ENCODE measurements at regions not wholly inside any gene's neighbourhood (a gene's known extent, or its start where the extent isn't known, plus 50 kb on each side); places are given as distances from the start of the nearest gene placed in this dataset.

GRCh38 chr2:204268971-204269370, 276.3 kb upstream of the PARD3B start:
- H3K14ac ChIP-seq (ENCODE audit: low read length in 2 of 2), result no peak overlapping the region
- 67% methylated on average over 2 of the region's 3 CpGs for WGBS

DNA sequence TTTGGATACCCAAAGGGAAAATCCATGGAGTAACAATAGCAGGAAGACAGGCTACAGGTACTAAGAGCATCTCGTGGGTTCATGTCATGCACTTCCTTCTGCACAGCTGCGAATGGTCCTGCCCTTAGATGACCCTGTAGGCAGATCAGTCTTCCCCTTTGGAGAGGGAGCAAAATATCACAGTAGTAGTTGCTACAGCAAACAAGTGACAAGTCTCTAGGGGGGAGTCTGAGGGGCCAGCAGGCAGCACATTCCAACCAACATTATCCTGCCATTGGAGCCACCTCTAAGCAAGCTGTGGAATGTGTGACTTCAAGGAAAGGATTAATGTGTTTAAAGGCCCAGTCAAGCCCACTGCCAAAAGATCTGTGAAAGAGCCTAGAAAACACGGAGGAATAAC, 273.2 kb upstream of the PARD3B start:
- Histone ChIP-seq H3K23ac (ENCODE audit: low read length in 2 of 2) (no peak overlapping the region), H2AFZ (ENCODE audit: low read depth, low read length) (no peak overlapping the region), H2BK12ac (ENCODE audit: low read length in 2 of 2) (no peak overlapping the region), H3K9ac (ENCODE audit: low read length) (no peak overlapping the region), H3K4me3 (ENCODE audit: insufficient read depth in 1 of 2, low read depth in 1 of 2, low read length in 2 of 2) (no peak overlapping the region), H2BK5ac (ENCODE audit: low read depth, low read length, poor library complexity, severe bottlenecking) (no peak overlapping the region), H2AK5ac (ENCODE audit: low read length, severe bottlenecking) (no peak overlapping the region), H3K36me3 (ENCODE audit: control insufficient read depth in 1 of 2, insufficient read depth in 2 of 2, low read depth in 1 of 2, low read length in 2 of 2) (no peaks in the 10 kb centered on the region), H3K18ac (ENCODE audit: low read depth in 1 of 2, low read length in 2 of 2) (no peak overlapping the region), H3K4me2 (ENCODE audit: low read length, poor library complexity, severe bottlenecking) (no peak overlapping the region), H3K9me3 (ENCODE audit: control insufficient read depth, low read length) (no peaks in the 10 kb centered on the region), H3K27ac (ENCODE audit: low read length, poor library complexity, severe bottlenecking) (no peak overlapping the region), H3K4ac (ENCODE audit: low read depth in 1 of 2, low read length in 2 of 2) (no peak overlapping the region), H2BK120ac (ENCODE audit: low read depth, low read length) (no peak overlapping the region), H3K14ac (ENCODE audit: low read length in 2 of 2) (no peak overlapping the region), H3K79me1 (replicated peaks; ENCODE audit: low read length, poor library complexity, severe bottlenecking) (no peaks in the 10 kb centered on the region), H2BK15ac (ENCODE audit: low read depth, poor library complexity, severe bottlenecking) (no peak overlapping the region), H3K27me3 (ENCODE audit: control insufficient read depth in 1 of 2, insufficient read depth in 1 of 2, low read length in 2 of 2) (peaks cover 4 to 14% of the 10 kb centered on the region in 2 experiments), H4K91ac (ENCODE audit: low read length) (no peak overlapping the region), H4K8ac (ENCODE audit: low read length) (no peak overlapping the region), H3K4me1 (ENCODE audit: control insufficient read depth, insufficient read depth, low read depth, low read length) (no peaks in the 10 kb centered on the region)
- DNase-seq, result no peak
- 57% methylated on average over 3 of the region's 3 CpGs for WGBS

More at GRCh38 chr2:204268971-204269370, 276.3 kb upstream of the PARD3B start:
- Histone ChIP-seq H2AK5ac (ENCODE audit: low read length, severe bottlenecking) (no peak overlapping the region), H2BK5ac (ENCODE audit: low read depth, low read length, poor library complexity, severe bottlenecking) (no peak overlapping the region), H4K8ac (ENCODE audit: low read length) (no peak overlapping the region), H3K36me3 (ENCODE audit: control insufficient read depth in 1 of 2, insufficient read depth in 2 of 2, low read depth in 1 of 2, low read length in 2 of 2) (no peaks in the 10 kb centered on the region), H4K91ac (ENCODE audit: low read length) (no peak overlapping the region), H3K23ac (ENCODE audit: low read length in 2 of 2) (no peak overlapping the region), H2AFZ (ENCODE audit: low read depth, low read length) (no peak overlapping the region), H3K4me3 (ENCODE audit: insufficient read depth in 1 of 2, low read depth in 1 of 2, low read length in 2 of 2) (no peak overlapping the region), H2BK12ac (ENCODE audit: low read length in 2 of 2) (no peak overlapping the region), H3K27me3 (ENCODE audit: control insufficient read depth in 1 of 2, insufficient read depth in 1 of 2, low read length in 2 of 2) (peaks cover 0 to 27% of the 10 kb centered on the region in 2 experiments), H3K27ac (ENCODE audit: low read length, poor library complexity, severe bottlenecking) (no peak overlapping the region), H3K18ac (ENCODE audit: low read depth in 1 of 2, low read length in 2 of 2) (no peak overlapping the region), H3K79me1 (replicated peaks; ENCODE audit: low read length, poor library complexity, severe bottlenecking) (no peaks in the 10 kb centered on the region), H2BK120ac (ENCODE audit: low read depth, low read length) (no peak overlapping the region), H3K4me2 (ENCODE audit: low read length, poor library complexity, severe bottlenecking) (no peak overlapping the region), H3K9me3 (ENCODE audit: control insufficient read depth, low read length) (no peaks in the 10 kb centered on the region), H3K4ac (ENCODE audit: low read depth in 1 of 2, low read length in 2 of 2) (no peak overlapping the region), H2BK15ac (ENCODE audit: low read depth, poor library complexity, severe bottlenecking) (no peak overlapping the region), H3K9ac (ENCODE audit: low read length) (no peak overlapping the region), H3K4me1 (ENCODE audit: control insufficient read depth, insufficient read depth, low read depth, low read length) (peaks cover 2% of the 10 kb centered on the region)
- no peak for DNase-seq

GRCh38 chr2:204272610-204273287, 272.5 kb upstream of the PARD3B start:
- no peak overlapping the region for H2BK15ac ChIP-seq (ENCODE audit: low read depth, poor library complexity, severe bottlenecking)
- no peaks in the 10 kb centered on the region for H3K4me1 ChIP-seq (ENCODE audit: control insufficient read depth, insufficient read depth, low read depth, low read length)
- H2BK120ac ChIP-seq (ENCODE audit: low read depth, low read length), result no peak overlapping the region
- no peak overlapping the region for H3K9ac ChIP-seq (ENCODE audit: low read length)
- no peak overlapping the region for H3K4ac ChIP-seq (ENCODE audit: low read depth in 1 of 2, low read length in 2 of 2)
- H3K27ac ChIP-seq (ENCODE audit: low read length, poor library complexity, severe bottlenecking), result no peak overlapping the region
- no peaks in the 10 kb centered on the region for H3K79me1 ChIP-seq (replicated peaks; ENCODE audit: low read length, poor library complexity, severe bottlenecking)
- DNase-seq, result no peak
- H2AFZ ChIP-seq (ENCODE audit: low read depth, low read length), result no peak overlapping the region
- no peak overlapping the region for H2AK5ac ChIP-seq (ENCODE audit: low read length, severe bottlenecking)
- H2BK12ac ChIP-seq (ENCODE audit: low read length in 2 of 2), result no peak overlapping the region
- no peak overlapping the region for H3K18ac ChIP-seq (ENCODE audit: low read depth in 1 of 2, low read length in 2 of 2)
- no peak overlapping the region for H3K4me2 ChIP-seq (ENCODE audit: low read length, poor library complexity, severe bottlenecking)
- H2BK5ac ChIP-seq (ENCODE audit: low read depth, low read length, poor library complexity, severe bottlenecking), result no peak overlapping the region
- no peaks in the 10 kb centered on the region for H3K9me3 ChIP-seq (ENCODE audit: control insufficient read depth, low read length)
- H3K36me3 ChIP-seq (ENCODE audit: control insufficient read depth in 1 of 2, insufficient read depth in 2 of 2, low read depth in 1 of 2, low read length in 2 of 2), result no peaks in the 10 kb centered on the region
- no peak overlapping the region for H4K8ac ChIP-seq (ENCODE audit: low read length)
- no peak overlapping the region for H3K14ac ChIP-seq (ENCODE audit: low read length in 2 of 2)
- H3K27me3 ChIP-seq (ENCODE audit: control insufficient read depth in 1 of 2, insufficient read depth in 1 of 2, low read length in 2 of 2), result peaks cover 4 to 14% of the 10 kb centered on the region in 2 experiments
- no peak overlapping the region for H4K91ac ChIP-seq (ENCODE audit: low read length)
- H3K23ac ChIP-seq (ENCODE audit: low read length in 2 of 2), result no peak overlapping the region
- WGBS, result 73% methylated on average over 1 of the region's 2 CpGs
- H3K4me3 ChIP-seq (ENCODE audit: insufficient read depth in 1 of 2, low read depth in 1 of 2, low read length in 2 of 2), result no peak overlapping the region

DNA sequence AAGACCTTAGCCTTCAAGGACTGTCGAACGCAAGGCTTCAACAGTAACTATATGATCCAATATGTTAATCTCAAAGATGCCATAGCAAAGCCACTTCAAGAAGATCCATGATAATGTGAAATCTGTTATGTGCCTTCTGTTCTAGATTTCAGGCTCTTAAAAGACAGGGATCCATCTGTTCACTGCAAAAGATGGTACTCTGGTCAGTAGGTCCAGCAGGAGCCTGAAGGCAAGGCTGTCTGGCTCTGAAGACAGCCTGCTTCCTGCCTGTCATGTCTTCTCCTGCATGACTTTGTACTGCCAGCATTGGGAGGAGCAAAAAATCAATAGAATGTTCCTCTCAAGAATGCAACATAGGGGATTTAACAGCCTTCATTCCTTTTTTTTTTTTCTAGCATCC, 270.8 kb upstream of the PARD3B start:
- no CpG with 5 or more reads among the region's 2 CpGs for WGBS

More for the DNA sequence above, 270.8 kb upstream of the PARD3B start:
- no peak overlapping the region for H2AFZ ChIP-seq (ENCODE audit: low read depth, low read length)
- H2BK12ac ChIP-seq (ENCODE audit: low read length in 2 of 2), result no peak overlapping the region
- H3K18ac ChIP-seq (ENCODE audit: low read depth in 1 of 2, low read length in 2 of 2), result no peak overlapping the region
- no peak overlapping the region for H2BK120ac ChIP-seq (ENCODE audit: low read depth, low read length)
- DNase-seq, result no peak
- H3K14ac ChIP-seq (ENCODE audit: low read length in 2 of 2), result no peak overlapping the region
- peaks cover 4 to 11% of the 10 kb centered on the region in 2 experiments for H3K27me3 ChIP-seq (ENCODE audit: control insufficient read depth in 1 of 2, insufficient read depth in 1 of 2, low read length in 2 of 2)
- H3K4ac ChIP-seq (ENCODE audit: low read depth in 1 of 2, low read length in 2 of 2), result no peak overlapping the region
- H3K23ac ChIP-seq (ENCODE audit: low read length in 2 of 2), result no peak overlapping the region
- H3K36me3 ChIP-seq (ENCODE audit: control insufficient read depth in 1 of 2, insufficient read depth in 2 of 2, low read depth in 1 of 2, low read length in 2 of 2), result no peaks in the 10 kb centered on the region
- H3K79me1 ChIP-seq (replicated peaks; ENCODE audit: low read length, poor library complexity, severe bottlenecking), result no peaks in the 10 kb centered on the region
- H2BK15ac ChIP-seq (ENCODE audit: low read depth, poor library complexity, severe bottlenecking), result no peak overlapping the region
- no peak overlapping the region for H3K4me2 ChIP-seq (ENCODE audit: low read length, poor library complexity, severe bottlenecking)
- H3K4me3 ChIP-seq (ENCODE audit: insufficient read depth in 1 of 2, low read depth in 1 of 2, low read length in 2 of 2), result no peak overlapping the region
- no peak overlapping the region for H2BK5ac ChIP-seq (ENCODE audit: low read depth, low read length, poor library complexity, severe bottlenecking)
- no peaks in the 10 kb centered on the region for H3K4me1 ChIP-seq (ENCODE audit: control insufficient read depth, insufficient read depth, low read depth, low read length)
- no peak overlapping the region for H2AK5ac ChIP-seq (ENCODE audit: low read length, severe bottlenecking)
- H4K8ac ChIP-seq (ENCODE audit: low read length), result no peak overlapping the region
- H3K27ac ChIP-seq (ENCODE audit: low read length, poor library complexity, severe bottlenecking), result no peak overlapping the region
- H4K91ac ChIP-seq (ENCODE audit: low read length), result no peak overlapping the region
- H3K9me3 ChIP-seq (ENCODE audit: control insufficient read depth, low read length), result no peaks in the 10 kb centered on the region
- no peak overlapping the region for H3K9ac ChIP-seq (ENCODE audit: low read length)

Measured in mesenchymal stem cell (in vitro differentiated cells and primary cell).